GM18858 (cell line): ENCODE measurements at regions not wholly inside any gene's neighbourhood (a gene's known extent, or its start where the extent isn't known, plus 50 kb on each side); places are given as distances from the start of the nearest gene placed in this dataset.
"Not testable (repeated sequence)": the region's sequence is repeated elsewhere in the genome, so short reads cannot be mapped to it uniquely, and the experiment has no call there.

Source experiments
- ATAC-seq: cut with Tn5 transposase; IDR thresholded peaks from one replicate; pipeline ENCODE4 v1.9.1; 2021; ENCODE audit not compliant: unreplicated experiment

DNA sequence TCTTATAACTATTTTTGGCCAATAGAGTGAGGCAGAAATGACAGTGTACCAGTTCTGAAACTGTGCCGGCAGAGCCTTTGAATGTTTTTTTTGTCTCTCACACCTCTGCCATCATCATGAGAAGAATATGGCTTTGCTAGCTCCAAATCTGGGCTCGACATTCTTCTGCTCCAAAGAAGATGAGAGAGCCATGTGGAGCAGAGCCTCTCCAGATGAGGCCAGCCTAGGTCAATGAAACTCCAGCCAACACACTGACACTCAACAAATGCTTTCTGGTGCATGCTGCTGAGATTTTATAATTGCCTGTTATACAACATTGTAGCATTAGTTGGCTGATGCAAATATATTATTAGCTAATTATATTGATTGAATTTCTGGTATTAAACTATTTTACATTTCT, 154.7 kb downstream of the SLC38A4 start:
- ATAC-seq = no peak

DNA sequence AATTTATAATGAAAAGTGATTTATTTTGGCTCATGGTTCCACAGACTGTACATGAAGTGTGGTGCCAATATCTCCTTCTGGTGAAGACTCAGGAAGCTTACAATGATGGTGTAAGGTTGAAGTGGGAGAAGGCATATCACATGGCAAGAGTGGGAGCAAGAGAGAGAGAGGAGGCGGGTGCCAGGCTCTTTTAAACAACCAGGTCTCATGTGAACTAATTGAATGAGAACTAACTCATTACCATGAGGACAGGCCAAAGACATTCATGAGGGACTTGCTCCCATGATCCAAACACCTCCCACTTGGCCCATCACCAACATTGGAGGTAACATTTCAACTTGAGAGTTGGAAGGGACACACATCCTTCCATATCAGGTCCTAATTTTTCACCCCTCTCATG, 155.2 kb downstream of the SLC38A4 start:
- ATAC-seq = no peak

DNA sequence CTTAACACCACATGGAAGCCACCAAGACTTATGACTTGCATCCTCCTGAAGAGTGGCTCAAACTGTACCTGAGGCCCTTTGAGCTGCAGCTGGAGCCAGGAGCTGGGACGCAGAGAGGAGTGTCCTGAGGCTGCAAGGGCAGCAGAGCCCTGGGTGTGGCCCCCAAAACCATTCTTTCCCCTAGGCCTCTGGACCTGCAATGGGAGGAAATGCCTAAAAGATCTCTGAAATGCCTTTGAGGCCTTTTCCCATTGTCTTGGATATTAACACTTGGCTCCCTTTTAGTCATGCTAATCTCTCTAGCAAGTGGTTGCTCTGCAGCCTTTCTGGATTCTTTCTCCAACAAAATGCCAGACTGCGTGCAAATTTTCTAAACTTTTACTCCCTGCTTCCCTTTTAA, 156.1 kb downstream of the SLC38A4 start:
- ATAC-seq = no peak

DNA sequence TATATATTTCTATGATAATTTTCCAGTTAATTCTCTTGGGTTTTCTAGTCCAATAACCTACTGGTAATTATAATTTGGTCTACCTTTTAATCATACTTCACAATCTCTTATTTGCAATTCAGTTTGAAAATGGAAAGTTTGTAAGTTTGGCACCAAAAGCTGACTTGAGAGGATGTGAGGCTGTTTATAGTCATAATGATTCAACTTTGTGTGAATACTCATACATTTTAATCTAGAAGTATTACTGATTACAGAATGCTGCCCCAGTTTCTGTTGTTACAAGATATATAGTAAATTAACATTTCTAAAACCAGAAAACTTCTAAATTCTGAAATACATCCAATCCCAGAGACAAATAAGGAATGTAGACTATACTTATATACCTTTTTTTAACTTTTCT, 158.2 kb downstream of the SLC38A4 start:
- ATAC-seq = no peak

DNA sequence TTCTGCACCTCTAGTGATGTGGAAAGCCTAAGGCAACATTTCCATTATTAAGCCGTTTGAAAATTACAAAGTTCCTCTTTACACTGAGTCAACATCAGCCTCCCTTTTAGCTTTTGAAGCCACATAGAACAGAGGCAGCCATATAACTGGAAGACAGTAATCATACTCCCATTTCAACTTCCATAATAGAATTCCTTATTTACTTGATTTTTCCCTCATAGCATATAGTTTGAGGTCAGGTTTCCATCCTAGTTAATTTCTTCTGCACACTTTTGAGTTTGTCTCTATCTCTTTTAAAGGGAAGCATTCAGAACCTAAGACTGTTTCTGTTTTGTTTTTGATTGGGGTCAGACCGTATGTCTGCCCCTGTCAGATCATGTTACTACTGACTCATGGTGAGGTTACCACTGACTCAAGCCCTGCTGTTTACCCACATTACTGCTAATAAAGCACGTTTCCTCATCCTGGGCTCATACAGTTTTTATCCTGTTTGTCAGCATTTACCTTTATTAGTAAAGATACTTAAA, 161.0 kb downstream of the SLC38A4 start:
- peak; percentile 62 for ATAC-seq

DNA sequence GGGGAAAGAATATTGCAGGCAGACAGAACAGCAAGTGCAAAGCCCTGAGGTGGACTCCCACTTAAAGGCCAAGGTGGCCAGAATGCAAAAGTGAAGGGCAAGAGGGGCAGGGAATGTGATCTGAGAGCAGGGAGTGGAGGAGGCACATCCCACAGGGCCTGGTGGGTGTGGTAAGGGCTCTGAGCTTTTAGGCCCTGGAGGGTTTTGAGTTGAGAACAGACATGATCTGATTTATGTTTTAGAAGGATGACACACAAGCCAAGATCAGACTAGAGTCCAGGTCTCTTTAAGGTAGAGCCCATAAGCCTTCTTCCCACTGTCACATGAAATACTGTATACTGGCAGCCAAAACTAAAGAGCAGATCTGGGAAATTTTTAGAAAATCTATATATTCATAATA, 162.5 kb downstream of the SLC38A4 start:
- ATAC-seq = no peak

DNA sequence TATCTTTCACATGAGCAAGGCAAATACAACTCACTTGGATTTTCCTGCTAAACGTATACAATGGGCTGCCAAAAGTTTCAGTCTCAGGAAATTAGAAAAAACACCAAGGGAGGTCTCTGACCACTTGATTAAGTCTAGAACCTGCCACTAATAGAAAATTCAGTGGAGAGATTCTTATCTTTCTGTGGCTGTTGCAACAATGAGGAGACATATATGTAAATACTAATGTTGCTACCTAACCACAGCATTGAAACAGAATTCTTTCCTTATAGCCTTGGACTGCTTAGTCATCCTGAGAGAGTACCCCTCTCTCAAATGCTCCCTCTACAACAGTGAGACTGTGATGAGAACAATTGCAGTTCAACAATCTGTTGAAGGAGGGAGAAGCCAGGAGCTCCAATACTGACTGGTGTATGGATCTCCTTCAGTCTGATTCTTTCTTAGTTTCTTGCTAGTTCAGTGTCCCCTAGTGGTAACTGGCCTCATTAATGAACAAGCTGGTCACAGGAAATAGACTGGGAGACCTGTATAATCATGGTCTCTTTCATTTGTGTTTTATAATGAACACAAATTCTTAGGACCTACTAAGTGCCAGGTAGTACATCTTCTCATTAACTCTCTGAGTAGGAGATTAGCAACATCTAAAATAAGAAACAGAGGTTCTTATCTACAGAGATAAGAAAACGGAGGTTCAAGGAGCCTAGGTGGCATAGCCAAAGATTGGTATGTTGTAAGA, 164.5 kb downstream of the SLC38A4 start:
- peak; percentile 69 for ATAC-seq

DNA sequence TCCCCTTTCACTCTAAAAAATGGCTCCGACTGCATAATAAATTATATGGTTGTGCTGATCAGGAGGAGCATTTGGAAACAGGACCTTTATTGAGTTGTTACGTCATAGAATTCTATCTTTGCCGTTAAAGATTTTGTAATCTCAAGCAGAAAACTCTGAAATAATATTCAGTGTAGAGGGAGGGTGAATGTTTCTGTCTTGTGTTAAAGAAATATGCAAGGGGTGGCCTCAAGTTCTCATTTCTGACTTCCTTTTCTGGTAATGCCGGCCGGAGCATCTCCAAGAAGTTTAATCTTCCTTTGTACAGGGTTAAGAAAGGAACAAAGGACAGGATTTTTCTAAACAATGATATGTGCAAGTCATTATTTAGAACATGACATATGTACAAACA, 165.1 kb downstream of the SLC38A4 start:
- ATAC-seq = no peak

DNA sequence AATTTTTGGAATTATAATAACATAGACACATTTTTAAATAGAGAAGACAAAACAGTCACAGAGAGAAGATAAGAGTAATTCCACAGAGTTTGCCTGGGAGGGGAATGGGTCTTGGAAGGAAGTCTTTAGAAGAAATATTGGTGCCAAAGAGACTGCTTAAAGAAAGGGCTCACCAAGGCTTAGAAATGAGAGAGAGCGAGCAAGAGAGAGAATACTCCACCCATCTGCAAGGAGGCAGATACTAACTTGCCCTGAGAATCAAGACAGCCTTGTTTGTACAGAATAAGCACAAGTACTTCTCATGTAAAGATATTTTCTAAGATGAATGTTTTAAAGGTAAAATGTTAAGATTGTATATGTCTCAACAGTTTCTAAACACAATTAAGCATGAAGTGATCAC, 165.5 kb downstream of the SLC38A4 start:
- ATAC-seq = no peak

DNA sequence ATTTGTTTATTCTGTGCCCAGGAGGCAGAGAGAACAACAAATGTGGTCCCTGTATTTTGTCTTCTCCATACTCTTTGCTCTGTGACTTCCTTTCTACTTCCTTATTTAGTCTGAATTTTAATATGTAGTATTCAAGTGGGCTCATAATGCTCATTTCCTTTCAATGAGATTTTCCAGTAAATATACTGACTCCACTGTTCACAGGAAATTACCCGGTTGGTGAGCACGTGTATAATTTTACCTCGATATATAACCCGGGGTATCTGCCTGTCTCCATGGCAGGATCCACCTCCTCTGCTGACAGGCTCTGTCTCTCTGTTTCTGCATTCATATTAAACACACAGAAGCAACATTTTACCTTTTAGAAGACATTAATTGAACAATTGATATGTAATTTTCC, 166.0 kb downstream of the SLC38A4 start:
- no peak for ATAC-seq

DNA sequence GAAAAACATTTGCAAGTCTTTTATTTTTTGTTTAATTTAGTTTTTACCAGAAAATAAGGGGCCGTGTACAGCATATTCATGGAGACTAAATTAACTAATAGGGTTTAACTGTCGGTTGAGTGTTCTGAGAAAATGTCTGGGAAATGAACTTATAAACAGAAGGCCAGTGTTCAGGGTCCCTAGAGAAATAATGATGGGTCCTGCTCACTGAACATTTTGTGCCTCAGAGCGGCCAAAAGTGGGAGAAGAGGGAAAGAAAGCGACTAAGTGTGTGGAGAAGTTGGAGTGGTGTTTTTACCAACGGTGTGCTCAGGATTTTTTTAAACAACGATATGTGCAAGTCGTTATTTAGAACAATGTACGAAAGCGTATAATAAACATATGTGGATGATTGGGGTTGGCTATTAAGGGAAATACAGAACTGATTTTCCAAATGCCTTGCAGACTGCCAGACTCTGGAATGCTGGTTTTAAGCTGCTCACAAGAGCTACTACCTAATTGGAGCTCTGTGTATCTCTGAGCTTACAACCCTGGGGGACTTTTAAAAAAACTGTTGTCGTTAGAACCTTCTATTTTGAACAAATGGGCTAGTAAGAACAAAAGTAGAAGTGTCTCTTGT, 166.7 kb downstream of the SLC38A4 start:
- no peak for ATAC-seq

DNA sequence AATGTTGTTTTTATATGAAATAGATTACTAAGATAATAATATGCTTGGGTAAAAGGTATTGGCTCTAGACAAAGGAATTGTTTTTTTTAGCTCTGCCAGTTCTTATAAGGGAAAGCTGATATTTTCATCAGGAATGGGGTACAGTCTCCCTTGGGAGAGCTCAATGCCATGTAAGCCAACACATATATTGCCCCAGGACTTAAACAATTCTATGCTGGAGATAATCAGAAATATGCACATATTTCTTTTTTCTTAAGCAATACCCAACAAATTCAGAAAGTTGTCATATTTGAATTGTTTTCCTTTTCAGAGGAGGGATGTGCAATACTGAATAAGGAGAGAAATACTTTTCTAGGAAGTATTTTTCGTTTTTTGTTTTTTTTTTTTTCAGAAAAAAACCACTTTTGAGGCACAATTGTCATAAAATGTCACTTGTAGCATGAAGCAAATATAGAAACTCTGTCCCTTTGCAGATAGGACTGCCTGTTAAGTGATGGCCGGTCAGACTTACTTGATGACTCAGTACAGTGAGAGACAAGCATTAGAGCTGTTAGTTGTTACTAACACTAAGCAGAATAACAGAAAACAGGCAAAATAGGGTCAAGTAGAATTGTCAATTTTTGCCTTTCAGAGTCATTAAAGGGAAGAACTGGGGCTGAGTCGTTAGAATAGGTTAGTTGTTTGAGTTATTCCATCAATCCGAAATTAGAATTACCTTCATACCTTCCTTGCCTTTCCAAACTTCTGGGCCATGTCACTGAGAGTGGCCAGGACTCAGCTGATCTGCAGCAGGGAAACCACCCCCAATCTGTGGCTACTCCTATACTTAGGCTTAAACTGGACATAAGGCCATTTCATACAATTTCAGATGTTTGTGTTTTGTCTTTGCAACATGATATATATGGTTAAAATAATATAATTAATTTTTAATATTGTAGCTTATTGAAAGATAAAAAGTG, 168.1 kb downstream of the SLC38A4 start:
- no peak for ATAC-seq

DNA sequence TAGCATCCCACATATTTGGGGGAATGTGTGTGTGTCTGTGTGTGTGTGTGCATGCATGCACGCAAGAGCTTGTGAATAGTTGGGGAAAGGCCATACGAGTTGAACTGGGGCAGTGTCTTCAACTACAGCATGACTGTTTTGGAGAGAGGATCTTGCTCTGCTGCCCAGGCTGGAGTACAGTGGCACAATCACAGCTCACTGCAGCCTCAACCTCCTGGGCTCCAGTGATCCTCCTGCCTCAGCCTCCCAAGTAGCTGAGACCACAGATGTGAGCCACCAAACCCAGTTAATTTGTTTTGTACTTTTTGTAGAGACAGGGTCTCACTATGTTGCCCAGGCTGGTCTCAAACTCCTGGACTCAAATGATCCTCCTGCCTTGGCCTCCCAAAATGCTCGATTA, 169.8 kb downstream of the SLC38A4 start:
- ATAC-seq = not testable (repeated sequence)

DNA sequence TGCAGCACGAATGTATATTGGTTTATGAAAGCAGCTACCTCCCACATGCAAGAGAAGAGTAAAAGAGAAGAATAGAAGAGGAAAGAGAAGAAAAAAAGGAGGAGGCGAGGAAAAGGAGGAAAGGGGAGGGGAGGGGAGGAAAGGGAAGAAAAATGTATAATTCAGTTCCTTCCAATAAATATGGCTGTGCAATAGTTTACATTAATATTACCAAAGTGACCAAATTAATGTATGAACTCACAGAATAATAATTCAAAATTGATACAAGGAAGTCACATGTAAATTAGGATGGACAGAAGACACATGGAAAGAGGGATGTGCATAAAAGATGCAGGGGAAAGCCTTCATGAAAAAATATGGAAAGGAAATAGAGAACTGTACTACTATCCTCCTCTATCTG, 172.5 kb downstream of the SLC38A4 start:
- ATAC-seq = no peak

DNA sequence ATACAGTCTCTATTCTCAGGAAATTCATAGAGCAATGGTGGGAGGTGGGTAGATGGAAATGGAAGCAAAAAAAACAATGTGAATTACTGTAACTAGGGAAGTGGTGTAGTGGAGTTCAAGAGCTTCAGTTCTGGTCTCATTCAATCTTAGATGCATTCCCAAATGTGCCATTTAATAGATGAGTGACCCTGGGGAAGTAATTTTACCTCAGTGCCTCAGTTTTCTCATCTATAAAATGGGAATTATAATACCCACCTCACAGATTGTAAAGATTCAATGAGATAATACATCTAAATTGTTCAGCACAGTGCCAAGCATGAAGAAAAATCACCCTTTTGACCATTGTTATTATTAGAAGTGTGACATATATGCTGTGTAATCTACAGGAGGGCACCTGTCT, 173.1 kb downstream of the SLC38A4 start:
- ATAC-seq = no peak

DNA sequence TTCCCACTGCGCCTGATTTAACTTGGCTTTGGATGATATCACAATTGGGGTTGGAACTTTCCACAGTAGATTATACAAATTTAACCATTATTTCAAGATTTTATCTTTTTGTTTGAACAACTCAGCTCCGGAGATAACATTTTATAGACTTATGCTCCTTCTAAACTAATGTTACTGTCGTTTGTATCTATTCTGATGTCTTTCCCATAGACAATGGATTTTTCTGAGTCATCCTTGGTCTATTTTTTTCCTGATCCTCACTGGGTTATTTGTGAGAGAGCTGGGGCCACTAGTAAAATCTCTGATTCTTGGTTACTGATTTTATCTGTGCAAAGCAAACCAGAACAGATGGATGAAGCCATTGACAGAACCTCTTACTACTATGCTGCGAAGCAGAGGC, 175.1 kb downstream of the SLC38A4 start:
- ATAC-seq = no peak

DNA sequence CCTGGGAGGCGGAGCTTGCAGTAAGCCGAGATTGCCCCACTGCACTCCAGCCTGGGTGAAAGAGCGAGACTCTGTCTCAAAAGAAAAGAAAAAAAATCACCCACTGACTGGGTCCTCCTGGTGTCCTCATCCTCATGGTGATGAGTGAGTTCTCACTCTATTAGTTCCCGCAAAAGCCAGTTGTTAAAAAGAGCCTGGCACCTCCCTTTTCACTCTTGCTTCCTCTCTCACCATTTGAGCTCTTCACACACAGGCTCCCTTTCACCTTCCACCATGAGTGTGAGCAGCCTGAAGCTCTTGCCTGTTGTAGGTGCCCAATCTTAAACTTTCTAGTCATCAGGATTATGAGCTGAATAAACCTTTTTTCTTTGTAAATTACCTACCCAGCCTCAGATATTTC, 176.4 kb downstream of the SLC38A4 start:
- no peak for ATAC-seq

DNA sequence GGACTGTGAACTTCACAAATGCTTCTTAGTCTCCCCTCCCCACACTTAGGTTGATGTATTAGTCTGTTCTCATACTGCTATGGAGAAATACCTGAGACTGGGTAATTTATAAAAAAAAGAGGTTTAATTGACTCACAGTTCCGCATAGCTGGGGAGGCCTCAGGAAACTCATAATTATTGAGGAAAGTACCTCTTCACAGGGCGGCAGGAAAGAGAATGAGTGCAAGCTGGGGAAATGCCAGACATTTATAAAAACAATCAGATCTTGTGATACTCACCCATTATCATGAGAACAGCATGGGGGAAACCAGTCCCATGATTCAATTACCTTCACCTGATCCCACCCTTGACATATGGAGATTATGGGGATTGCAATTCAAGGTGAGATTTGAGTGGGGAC, 178.8 kb downstream of the SLC38A4 start:
- no peak for ATAC-seq

DNA sequence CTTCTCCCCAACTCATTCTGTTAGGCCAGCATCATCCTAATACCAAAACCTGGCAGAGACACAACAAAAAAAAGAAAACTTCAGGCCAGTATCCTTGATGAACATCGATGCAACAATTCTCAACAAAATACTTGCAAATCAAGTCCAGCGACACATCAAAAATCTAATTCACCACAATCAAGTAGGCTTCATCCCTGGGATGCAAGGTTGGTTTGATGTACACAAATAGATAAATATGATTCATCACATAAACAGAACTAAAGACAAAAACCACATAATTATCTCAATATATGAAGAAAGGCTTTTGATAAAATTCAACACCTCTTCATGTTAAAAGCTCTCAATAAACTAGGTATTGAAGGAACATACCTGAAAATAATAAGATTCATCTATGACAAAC, 184.1 kb downstream of the SLC38A4 start:
- ATAC-seq = not testable (repeated sequence)

DNA sequence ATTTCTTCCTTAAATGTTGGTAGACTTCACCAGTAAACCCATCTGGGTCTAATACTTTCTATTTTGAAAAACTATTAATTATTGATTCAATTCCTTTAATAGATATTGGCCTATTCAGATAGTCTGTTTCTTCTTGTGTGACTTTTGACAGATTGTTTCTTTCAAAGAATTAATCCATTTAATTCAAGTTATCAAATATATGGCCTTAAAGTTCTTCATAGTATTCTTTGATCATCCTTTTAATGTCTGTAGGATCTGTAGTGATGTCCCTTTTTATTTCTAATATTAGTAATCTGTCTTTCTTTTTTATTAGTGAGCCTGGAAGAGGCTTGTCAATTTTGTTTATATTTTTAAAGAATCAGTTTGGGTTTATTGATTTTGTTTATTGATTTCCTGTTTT, 190.0 kb downstream of the SLC38A4 start:
- no peak for ATAC-seq

DNA sequence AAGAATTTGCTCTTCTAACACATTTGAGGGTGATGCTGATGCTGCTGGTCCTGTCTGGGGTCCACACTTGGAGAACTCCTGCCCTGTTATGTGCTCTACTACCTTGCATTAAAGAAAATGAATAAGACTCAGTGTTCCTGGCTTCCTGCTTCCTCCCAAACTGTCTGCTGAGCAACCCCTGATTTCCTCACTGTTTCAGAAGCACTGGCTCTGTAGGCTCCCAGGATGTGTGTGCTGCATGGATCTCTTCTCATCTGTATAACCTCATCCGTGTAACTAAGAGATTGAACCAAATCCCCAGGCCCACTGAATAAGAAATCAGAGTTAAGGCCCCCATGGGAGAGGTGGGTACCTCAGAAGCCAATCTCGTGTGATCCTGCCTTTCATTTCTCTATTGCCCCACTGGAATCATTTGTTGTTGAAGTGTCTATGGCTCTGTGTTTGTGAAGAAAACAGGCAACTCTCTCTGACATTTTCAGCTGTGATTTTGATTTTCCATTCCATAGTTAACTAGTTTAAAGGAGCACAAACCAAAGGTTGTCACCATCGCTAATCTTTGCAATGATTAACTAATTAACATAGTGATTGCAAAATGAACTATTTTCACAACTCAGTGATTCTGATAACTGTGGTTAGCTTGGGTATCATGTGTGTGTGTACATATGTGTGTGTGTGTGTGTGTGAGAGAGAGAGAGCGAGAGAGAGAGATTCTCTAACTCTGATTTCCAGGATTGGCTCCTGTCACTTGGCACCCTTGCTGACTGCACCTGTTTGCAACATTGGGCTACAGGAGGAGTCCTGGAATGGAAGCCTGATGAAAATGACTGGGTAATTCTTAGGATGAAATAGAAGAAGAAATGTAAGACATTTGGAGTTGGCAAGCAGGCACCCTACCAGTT, 196.2 kb downstream of the SLC38A4 start:
- no peak for ATAC-seq
